IMR-90 (cell line): ENCODE measurements at regions not wholly inside any gene's neighbourhood (a gene's known extent, or its start where the extent isn't known, plus 50 kb on each side); places are given as distances from the start of the nearest gene placed in this dataset.

Source experiments
- ATAC-seq: fragments of 200-7000 bp; cut with Tn5 transposase; 2 replicates; pipeline ENCODE4 v1.9.1; 2020; ENCODE audit warnings: low read depth, mild to moderate bottlenecking, moderate library complexity
- BruUV-seq: library from RNA; stranded (reverse); fragments of 400-500 nt; replicated peaks from 2 replicates; lab custom pipeline; 2021; lab: Mats Ljungman, UMichigan
- CTCF ChIA-PET: fragments of 300-600 bp; formaldehyde crosslinking; extraction: SDS; loops from one replicate; lab custom pipeline; 2021; ENCODE audit warnings: antibody characterized with exemption; lab: Yijun Ruan, JAX
- POLR2A ChIA-PET: fragments of 300-600 bp; sonication (Branson Sonifier 250); formaldehyde crosslinking; loops from one replicate; lab custom pipeline; 2022; ENCODE audit warnings: antibody characterized with exemption; ENCODE audit not compliant: unreplicated experiment; lab: Charles Lee
- DNase-seq: peaks from one replicate; pipeline ENCODE4 v3.0.0; 2013
- H2AFZ ChIP-seq: replicated peaks from 2 replicates; pipeline ENCODE3; 2013; ENCODE audit warnings: low read length, mild to moderate bottlenecking; ENCODE audit not compliant: poor library complexity
- H2AK5ac ChIP-seq: 2 replicates; pipeline ENCODE4 v1.6.1; 2013; ENCODE audit warnings: low read depth, low read length, inconsistent platforms
- H2AK9ac ChIP-seq: replicated peaks from 2 replicates; pipeline ENCODE3; 2013; ENCODE audit warnings: mild to moderate bottlenecking, low read depth, low read length, moderate library complexity; ENCODE audit not compliant: poor library complexity
- H2BK120ac ChIP-seq: 2 replicates; pipeline ENCODE4 v1.6.1; 2013; ENCODE audit warnings: low read depth, low read length, inconsistent platforms
- H2BK15ac ChIP-seq: 3 replicates; pipeline ENCODE4 v1.6.1; 2013; ENCODE audit warnings: low read depth, low read length, inconsistent platforms
- H2BK20ac ChIP-seq: 2 replicates; pipeline ENCODE4 v1.6.1; 2013; ENCODE audit warnings: low read depth, mild to moderate bottlenecking, inconsistent platforms, low read length, moderate library complexity
- H2BK5ac ChIP-seq: 2 replicates; pipeline ENCODE4 v1.6.1; 2013; ENCODE audit warnings: mild to moderate bottlenecking, low read depth, low read length, inconsistent platforms; ENCODE audit not compliant: poor library complexity, severe bottlenecking
- H3K14ac ChIP-seq: replicated peaks from 2 replicates; pipeline ENCODE4 v1.6.1; 2013; ENCODE audit warnings: low read depth, low read length, inconsistent platforms
- H3K18ac ChIP-seq: 2 replicates; pipeline ENCODE4 v1.6.1; 2013; ENCODE audit warnings: low read depth, low read length, control low read depth
- H3K23ac ChIP-seq: 2 replicates; pipeline ENCODE4 v1.6.1; 2013; ENCODE audit warnings: low read depth, low read length, inconsistent platforms
- H3K27ac ChIP-seq: 2 replicates; pipeline ENCODE4 v1.5.1; 2013; ENCODE audit warnings: mild to moderate bottlenecking, control low read depth, low read length; ENCODE audit not compliant: insufficient read depth
- H3K27me3 ChIP-seq: 2 replicates; pipeline ENCODE4 v1.6.1; 2013; ENCODE audit warnings: low read length; ENCODE audit not compliant: control insufficient read depth, insufficient read depth
- H3K36me3 ChIP-seq: 2 replicates; pipeline ENCODE4 v1.6.1; 2013; ENCODE audit warnings: low read length, mixed read lengths; ENCODE audit not compliant: control insufficient read depth, insufficient read depth
- H3K4ac ChIP-seq: 2 replicates; pipeline ENCODE4 v1.6.1; 2013; ENCODE audit warnings: low read depth, low read length, inconsistent platforms
- H3K4me1 ChIP-seq: 2 replicates; pipeline ENCODE4 v1.6.1; 2013; ENCODE audit warnings: low read length, mixed read lengths; ENCODE audit not compliant: control insufficient read depth, insufficient read depth
- H3K4me2 ChIP-seq: 2 replicates; pipeline ENCODE4 v1.6.1; 2013; ENCODE audit warnings: low read depth, mild to moderate bottlenecking, control low read depth, low read length, moderate library complexity
- H3K4me3 ChIP-seq: 2 replicates; pipeline ENCODE4 v1.5.1; 2013; ENCODE audit warnings: low read depth, mild to moderate bottlenecking, control low read depth, low read length, moderate library complexity; ENCODE audit not compliant: insufficient read depth
- H3K56ac ChIP-seq: 2 replicates; pipeline ENCODE4 v1.6.1; 2013; ENCODE audit warnings: low read length, inconsistent platforms; ENCODE audit not compliant: insufficient read depth; ENCODE audit errors: extremely low read depth
- H3K79me1 ChIP-seq, 2 experiments: 2 replicates each; pipeline ENCODE4 v1.6.1; 2013; ENCODE audit warnings: low read length in 2 of 2, inconsistent platforms in 1 of 2, low read depth in 1 of 2
- H3K9ac ChIP-seq: 2 replicates; pipeline ENCODE4 v1.6.1; 2013; ENCODE audit warnings: low read depth, low read length, control low read depth
- H3K9me1 ChIP-seq: 2 replicates; pipeline ENCODE4 v1.6.1; 2013; ENCODE audit warnings: low read length, inconsistent platforms; ENCODE audit not compliant: insufficient read depth
- H3K9me3 ChIP-seq: 2 replicates; pipeline ENCODE4 v1.6.1; 2013; ENCODE audit warnings: low read length; ENCODE audit not compliant: control insufficient read depth, insufficient read depth
- H4K20me1 ChIP-seq: 2 replicates; pipeline ENCODE4 v1.6.1; 2013; ENCODE audit warnings: low read length, inconsistent platforms; ENCODE audit not compliant: insufficient read depth
- H4K5ac ChIP-seq: 2 replicates; pipeline ENCODE4 v1.6.1; 2013; ENCODE audit warnings: mild to moderate bottlenecking, low read depth, low read length, control low read depth
- H4K8ac ChIP-seq, 2 experiments: 2 replicates each; pipeline ENCODE4 v1.6.1; 2013; ENCODE audit warnings: low read depth in 2 of 2, low read length in 2 of 2, control low read depth in 1 of 2, inconsistent platforms in 1 of 2
- H4K91ac ChIP-seq: 2 replicates; pipeline ENCODE4 v1.6.1; 2013; ENCODE audit warnings: low read depth, low read length, inconsistent platforms; ENCODE audit not compliant: insufficient read depth
- BHLHE40 ChIP-seq: fragments of 150-350 bp; IDR thresholded peaks from 2 replicates; pipeline ENCODE4 v1.6.1; 2016; ENCODE audit warnings: mild to moderate bottlenecking, low read depth, low read length
- CTCF ChIP-seq: conservative IDR thresholded peaks from 2 replicates; pipeline ENCODE4 v1.5.1; 2012; ENCODE audit warnings: mild to moderate bottlenecking, low read depth, low read length, improper control_type of control experiment
- FOS ChIP-seq: fragments of 150-350 bp; IDR thresholded peaks from 2 replicates; pipeline ENCODE4 v1.6.1; 2016; ENCODE audit warnings: low read depth, low read length
- MAFK ChIP-seq: IDR thresholded peaks from 2 replicates; pipeline ENCODE4 v1.6.1; 2012; ENCODE audit warnings: low read depth, low read length, improper control_type of control experiment
- MAZ ChIP-seq: IDR thresholded peaks from 2 replicates; pipeline ENCODE4 v1.6.1; 2012; ENCODE audit warnings: low read depth, mild to moderate bottlenecking, low read length, improper control_type of control experiment, moderate library complexity, borderline replicate concordance
- MXI1 ChIP-seq: IDR thresholded peaks from 2 replicates; pipeline ENCODE4 v1.6.1; 2012; ENCODE audit warnings: low read depth, mild to moderate bottlenecking, low read length, moderate library complexity, borderline replicate concordance
- POLR2A ChIP-seq: IDR thresholded peaks from 2 replicates; pipeline ENCODE4 v1.6.1; 2012; ENCODE audit warnings: mild to moderate bottlenecking, low read depth, low read length
- RFX5 ChIP-seq: IDR thresholded peaks from 2 replicates; pipeline ENCODE4 v1.8.0; 2012; ENCODE audit warnings: low read depth, mild to moderate bottlenecking, low read length, moderate library complexity
- SMC3 ChIP-seq: fragments of 150-350 bp; IDR thresholded peaks from 2 replicates; pipeline ENCODE4 v1.6.1; 2016; ENCODE audit warnings: low read depth, mild to moderate bottlenecking, antibody characterized with exemption, low read length, moderate library complexity
- WGBS, 2 experiments: methylation state at CpG; one replicate each; pipeline versions ENCODE4 v1.1.5 to v1.1.7; 2013; ENCODE audit warnings: missing lambda C conversion rate in 2 of 2; ENCODE audit not compliant: insufficient read length in 1 of 2; ENCODE audit errors: extremely low coverage in 2 of 2; 5-methylcytosine and 5-hydroxymethylcytosine counted together
- dilution Hi-C: fragments of 300-500 bp; cut with HindIII; formaldehyde crosslinking; loops from one replicate; pipeline ENCODE4 v1.14.3; 2018; ENCODE audit warnings: low sequenced_read_pairs; ENCODE audit not compliant: unreplicated experiment
- in situ Hi-C: fragments of 300-500 bp; cut with MboI; formaldehyde crosslinking; loops from 3 replicates; pipeline ENCODE4 v1.14.3; 2019; ENCODE audit warnings: low sequenced_read_pairs, inconsistent platforms, mixed read lengths
- intact Hi-C: fragments of 100-400 bp; cut with micrococcal nuclease; formaldehyde crosslinking; loops from 2 replicates; pipeline ENCODE4 v1.10.0; 2022
- TF ChIP-seq, protein P1 (sequence below): fragments of 150-350 bp; IDR thresholded peaks from 2 replicates; pipeline ENCODE4 v1.6.1; 2017; ENCODE audit warnings: mild to moderate bottlenecking, antibody characterized with exemption, low read length, low read depth

DNA sequence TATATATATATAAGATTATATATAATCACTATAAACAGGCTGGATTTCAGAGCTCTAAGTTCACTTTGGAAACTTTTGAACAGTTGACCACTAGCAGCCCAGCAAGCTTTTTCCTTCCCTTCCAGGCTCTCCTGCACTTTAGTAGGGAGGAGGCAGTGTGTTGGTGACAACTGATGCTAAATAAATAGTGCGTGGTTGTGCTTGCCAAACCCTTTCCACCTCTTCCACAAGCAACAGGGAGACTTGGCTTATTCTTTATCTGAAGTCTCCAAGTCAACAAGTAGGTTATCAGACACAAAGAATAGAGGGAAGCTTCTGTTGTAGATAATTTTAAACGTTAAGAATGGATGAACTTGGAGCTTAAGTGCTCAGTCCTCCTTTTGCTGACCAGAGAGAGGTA, 408.2 kb upstream of the HNRNPA3 start:
- no peak overlapping the region for H2AK5ac ChIP-seq
- H4K91ac ChIP-seq: no peak overlapping the region
- no peaks in the 10 kb centered on the region for H3K36me3 ChIP-seq
- ChIA-PET POLR2A (no interaction called here), CTCF (interaction anchor here (1.4 kb wide), 1 partner anchor 10 kb away, joined by 4 read pairs; no protein-coding TSS in a partner anchor)
- no peak overlapping the region for H2BK120ac ChIP-seq
- ATAC-seq (no peak), DNase-seq (no peak)
- no CpG with 5 or more reads among the region's 2 CpGs for WGBS, 2 experiments
- H2AFZ ChIP-seq: no peak overlapping the region
- H4K8ac ChIP-seq: no peak overlapping the region
- H2AK9ac ChIP-seq: no peak overlapping the region
- no peaks in the 10 kb centered on the region for H4K20me1 ChIP-seq
- no peaks in the 10 kb centered on the region for H3K27me3 ChIP-seq
- no peak overlapping the region for H3K23ac ChIP-seq
- H3K4me3 ChIP-seq: no peak overlapping the region
- dilution Hi-C loops: no loop called here
- TF ChIP-seq MXI1 (no peak), BHLHE40 (no peak), MAZ (no peak), MAFK (no peak), SMC3 (no peak), POLR2A (no peak), CTCF (no peak), RFX5 (no peak), FOS (no peak)
- TF ChIP-seq, protein P1, sequence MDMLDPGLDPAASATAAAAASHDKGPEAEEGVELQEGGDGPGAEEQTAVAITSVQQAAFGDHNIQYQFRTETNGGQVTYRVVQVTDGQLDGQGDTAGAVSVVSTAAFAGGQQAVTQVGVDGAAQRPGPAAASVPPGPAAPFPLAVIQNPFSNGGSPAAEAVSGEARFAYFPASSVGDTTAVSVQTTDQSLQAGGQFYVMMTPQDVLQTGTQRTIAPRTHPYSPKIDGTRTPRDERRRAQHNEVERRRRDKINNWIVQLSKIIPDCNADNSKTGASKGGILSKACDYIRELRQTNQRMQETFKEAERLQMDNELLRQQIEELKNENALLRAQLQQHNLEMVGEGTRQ: no peak
- H3K27ac ChIP-seq: no peak overlapping the region
- H3K9me1 ChIP-seq: no peaks in the 10 kb centered on the region
- H3K79me1 ChIP-seq: no peaks in the 10 kb centered on the region
- H3K4me1 ChIP-seq: no peaks in the 10 kb centered on the region
- no peak overlapping the region for H2BK15ac ChIP-seq
- no peak overlapping the region for H3K56ac ChIP-seq
- in situ Hi-C loops: no loop called here
- no peak overlapping the region for H3K18ac ChIP-seq
- no peak overlapping the region for H4K5ac ChIP-seq
- H3K9me3 ChIP-seq: no peaks in the 10 kb centered on the region
- intact Hi-C loops: no loop called here
- no peak overlapping the region for H3K4me2 ChIP-seq
- no TSS peak for BruUV-seq
- H2BK20ac ChIP-seq: no peak overlapping the region
- no peak overlapping the region for H3K4ac ChIP-seq
- H3K14ac ChIP-seq: no peak overlapping the region
- no peak overlapping the region for H3K9ac ChIP-seq
- no peak overlapping the region for H2BK5ac ChIP-seq
